ENCODE measurements at regions not wholly inside any gene's neighbourhood (a gene's known extent, or its start where the extent isn't known, plus 50 kb on each side); places are given as distances from the start of the nearest gene placed in this dataset.
"Not testable (repeated sequence)": the region's sequence is repeated elsewhere in the genome, so short reads cannot be mapped to it uniquely, and the experiment has no call there.

DNA sequence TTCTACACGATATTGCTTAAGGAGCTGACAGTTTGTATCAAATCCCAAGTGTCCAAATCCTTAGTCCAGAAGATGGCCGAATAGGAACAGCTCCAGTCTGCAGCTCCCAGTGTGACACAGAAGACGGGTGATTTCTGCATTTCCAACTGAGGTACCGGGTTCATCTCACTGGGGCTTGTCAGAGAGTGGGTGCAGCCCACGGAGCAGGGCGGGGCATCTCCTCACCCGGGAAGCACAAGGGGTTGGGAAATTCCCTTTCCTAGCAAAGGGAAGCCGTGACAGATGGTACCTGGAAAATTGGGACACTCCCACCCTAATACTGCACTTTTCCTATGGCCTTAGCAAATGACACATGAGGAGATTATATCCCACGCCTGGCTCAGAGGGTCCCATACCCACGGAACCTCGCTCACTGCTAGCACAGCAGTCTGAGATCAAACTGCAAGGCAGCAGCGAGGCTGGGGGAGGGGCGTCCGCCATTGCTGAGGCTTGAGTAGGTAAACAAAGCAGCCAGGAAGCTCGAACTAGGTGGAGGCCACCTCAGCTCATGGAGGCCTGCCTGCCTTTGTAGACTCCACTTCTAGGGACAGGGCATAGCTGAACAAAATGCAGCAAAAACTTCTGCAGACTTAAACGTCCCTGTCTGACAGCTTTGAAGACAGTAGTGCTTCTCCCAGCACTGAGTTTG is 162.3 kb upstream of the MAP2 start:
- 79% methylated on average over 16 of the region's 16 CpGs for WGBS
- intact Hi-C loops (cut with DNase I); H3K9me3 ChIP-seq (ENCODE audit: control insufficient read depth, low read length); H3K4me3 ChIP-seq (ENCODE audit: low read length); H3K4me1 ChIP-seq (ENCODE audit: control insufficient read depth, insufficient read depth, low read length); H3K27me3 ChIP-seq (ENCODE audit: control insufficient read depth, insufficient read depth); H3K27ac ChIP-seq (ENCODE audit: low read length); ATAC-seq; DNase-seq: not testable (repeated sequence)

DNA sequence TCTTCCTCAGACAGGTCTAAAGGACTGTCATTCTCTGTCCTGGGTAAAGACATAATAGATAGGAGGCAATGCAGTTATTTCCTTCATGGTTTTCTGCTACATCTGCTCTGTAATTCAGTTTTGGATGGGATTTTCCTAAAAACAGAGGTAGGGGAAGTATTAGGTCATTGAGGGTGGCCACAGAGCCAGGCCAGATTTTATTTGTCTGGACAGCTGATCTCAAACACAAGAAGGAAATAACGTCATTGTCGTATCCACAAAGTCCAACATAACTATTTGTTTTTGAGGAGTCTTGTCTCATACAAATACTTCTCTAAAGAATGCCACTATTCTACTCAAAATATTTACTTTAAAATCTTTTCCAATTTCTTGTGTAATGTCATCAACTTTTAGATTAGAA is 154.8 kb upstream of the MAP2 start:
- intact Hi-C loops (cut with DNase I) = no loop called here
- no peaks in the 10 kb centered on the region for H3K9me3 ChIP-seq (ENCODE audit: control insufficient read depth, low read length)
- H3K4me3 ChIP-seq (ENCODE audit: low read length) = no peak overlapping the region
- WGBS = 52% methylated on average over 2 of the region's 2 CpGs
- DNase-seq (no peak), ATAC-seq (peak in 1 of 2 donors; percentile 35)
- no peaks in the 10 kb centered on the region for H3K27me3 ChIP-seq (ENCODE audit: control insufficient read depth, insufficient read depth)
- no peaks in the 10 kb centered on the region for H3K4me1 ChIP-seq (ENCODE audit: control insufficient read depth, insufficient read depth, low read length)
- no peak overlapping the region for H3K27ac ChIP-seq (ENCODE audit: low read length)

DNA sequence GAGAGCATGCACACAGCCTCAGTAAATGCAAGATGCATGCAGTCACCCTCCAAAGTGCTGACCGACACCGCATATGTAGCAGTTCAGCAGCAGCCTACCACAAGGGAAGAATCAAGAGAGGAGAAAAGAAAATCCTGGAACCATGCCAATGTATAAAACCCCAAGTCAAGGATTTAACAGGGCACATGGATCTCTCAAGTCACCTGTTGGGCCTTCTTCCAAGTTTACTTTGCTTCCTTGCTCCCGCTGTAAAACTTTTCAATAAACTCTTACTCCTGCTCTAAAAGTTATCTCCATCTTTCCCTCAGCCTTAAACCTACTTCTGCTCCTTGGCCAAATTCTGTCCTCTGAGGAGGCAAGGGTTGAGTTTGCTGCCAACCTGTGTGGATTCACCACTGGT is 147.8 kb upstream of the MAP2 start:
- Histone ChIP-seq H3K4me1 (ENCODE audit: control insufficient read depth, insufficient read depth, low read length) (no peaks in the 10 kb centered on the region), H3K4me3 (ENCODE audit: low read length) (no peak overlapping the region), H3K9me3 (ENCODE audit: control insufficient read depth, low read length) (peaks cover 2% of the 10 kb centered on the region), H3K27ac (ENCODE audit: low read length) (no peak overlapping the region), H3K27me3 (ENCODE audit: control insufficient read depth, insufficient read depth) (no peaks in the 10 kb centered on the region)
- intact Hi-C loops (cut with DNase I) = no loop called here
- no peak for ATAC-seq
- 59% methylated on average over 3 of the region's 3 CpGs for WGBS
- DNase-seq = no peak

DNA sequence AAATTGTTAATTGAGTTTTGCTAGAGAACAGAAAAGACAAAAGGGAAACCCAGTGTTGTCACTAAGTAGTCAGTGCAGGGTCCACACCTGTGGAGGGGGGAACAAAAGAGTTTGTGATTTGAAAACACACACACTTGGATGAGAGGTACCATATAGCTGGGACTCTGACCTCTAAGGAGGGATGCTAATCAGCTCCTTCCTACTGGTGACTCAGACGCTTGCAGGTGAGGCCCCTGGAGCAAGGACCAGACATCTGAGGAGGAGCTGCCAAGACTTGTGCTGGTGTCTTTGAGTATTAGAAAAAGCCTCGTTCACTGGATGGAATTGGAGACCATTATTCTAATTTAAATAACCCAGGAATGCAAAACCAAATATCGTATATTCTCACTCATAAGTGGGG is 146.4 kb upstream of the MAP2 start:
- ATAC-seq = no peak
- Histone ChIP-seq H3K27me3 (ENCODE audit: control insufficient read depth, insufficient read depth) (no peaks in the 10 kb centered on the region), H3K4me1 (ENCODE audit: control insufficient read depth, insufficient read depth, low read length) (no peaks in the 10 kb centered on the region), H3K4me3 (ENCODE audit: low read length) (no peak overlapping the region), H3K27ac (ENCODE audit: low read length) (no peak overlapping the region), H3K9me3 (ENCODE audit: control insufficient read depth, low read length) (peaks cover 2% of the 10 kb centered on the region)
- 78% methylated on average over 3 of the region's 3 CpGs for WGBS
- no peak for DNase-seq
- intact Hi-C loops (cut with DNase I) = no loop called here

DNA sequence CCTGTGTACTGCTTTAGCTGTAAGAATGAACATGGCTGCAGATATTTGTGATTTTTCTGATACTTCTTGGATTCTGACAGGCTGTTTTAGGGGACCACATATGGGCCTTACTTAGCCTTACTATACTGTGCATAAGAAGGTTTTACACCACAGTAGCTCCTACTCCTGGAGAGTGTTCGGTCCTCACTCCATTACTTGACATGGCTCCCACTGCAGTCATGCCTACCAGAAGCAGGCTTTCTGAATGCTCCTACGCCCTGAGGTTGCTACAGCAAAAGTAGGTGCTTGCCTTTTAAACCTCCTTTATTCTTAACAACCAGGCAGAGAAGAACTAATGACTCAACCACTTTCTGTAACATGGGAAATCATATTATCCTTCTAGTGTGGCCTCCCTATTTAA is 125.2 kb upstream of the MAP2 start:
- Histone ChIP-seq H3K4me3 (ENCODE audit: low read length) (no peak overlapping the region), H3K9me3 (ENCODE audit: control insufficient read depth, low read length) (no peaks in the 10 kb centered on the region), H3K27ac (ENCODE audit: low read length) (no peak overlapping the region), H3K4me1 (ENCODE audit: control insufficient read depth, insufficient read depth, low read length) (no peaks in the 10 kb centered on the region), H3K27me3 (ENCODE audit: control insufficient read depth, insufficient read depth) (no peaks in the 10 kb centered on the region)
- DNase-seq (no peak), ATAC-seq (no peak)
- 88% methylated on average over 2 of the region's 2 CpGs for WGBS
- intact Hi-C loops (cut with DNase I) = no loop called here

DNA sequence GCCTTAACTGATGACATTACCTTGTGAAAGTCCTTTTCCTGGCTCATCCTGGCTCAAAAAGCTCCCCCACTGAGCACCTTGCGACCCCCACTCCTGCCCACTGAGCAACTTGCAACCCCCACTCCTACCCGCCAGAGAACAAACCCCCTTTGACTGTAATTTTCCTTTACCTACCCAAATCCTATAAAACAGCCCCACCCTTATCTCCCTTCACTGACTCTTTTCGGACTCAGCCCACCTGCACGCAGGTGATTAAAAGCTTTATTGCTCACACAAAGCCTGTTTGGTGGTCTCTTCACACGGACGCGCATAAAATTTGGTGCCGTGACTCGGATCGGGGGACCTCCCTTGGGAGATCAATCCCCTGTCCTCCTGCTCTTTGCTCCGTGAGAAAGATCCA is 124.4 kb upstream of the MAP2 start:
- ATAC-seq; intact Hi-C loops (cut with DNase I); H3K4me1 ChIP-seq (ENCODE audit: control insufficient read depth, insufficient read depth, low read length); H3K4me3 ChIP-seq (ENCODE audit: low read length); DNase-seq; H3K27ac ChIP-seq (ENCODE audit: low read length); H3K27me3 ChIP-seq (ENCODE audit: control insufficient read depth, insufficient read depth); H3K9me3 ChIP-seq (ENCODE audit: control insufficient read depth, low read length): not testable (repeated sequence)
- WGBS = 82% methylated on average over 11 of the region's 11 CpGs

DNA sequence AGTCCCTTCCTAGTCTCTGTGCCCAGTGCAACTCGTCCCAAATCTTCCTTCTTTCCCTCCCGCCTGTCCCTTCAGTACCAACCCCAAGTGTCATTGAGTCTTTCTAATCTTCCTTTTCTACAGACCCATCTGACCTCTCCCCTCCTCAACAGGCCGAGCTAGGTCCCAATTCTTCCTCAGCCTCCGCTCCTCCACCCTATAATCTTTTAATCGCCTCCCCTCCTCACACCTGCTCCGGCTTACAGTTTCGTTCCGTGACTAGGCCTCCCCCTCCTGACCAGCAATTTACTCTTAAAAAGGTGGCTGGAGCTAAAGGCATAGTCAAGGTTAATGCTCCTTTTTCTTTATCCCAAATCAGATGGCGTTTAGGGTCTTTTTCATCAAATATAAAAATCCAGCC is 123.1 kb upstream of the MAP2 start:
- H3K4me3 ChIP-seq (ENCODE audit: low read length); intact Hi-C loops (cut with DNase I): not testable (repeated sequence)

DNA sequence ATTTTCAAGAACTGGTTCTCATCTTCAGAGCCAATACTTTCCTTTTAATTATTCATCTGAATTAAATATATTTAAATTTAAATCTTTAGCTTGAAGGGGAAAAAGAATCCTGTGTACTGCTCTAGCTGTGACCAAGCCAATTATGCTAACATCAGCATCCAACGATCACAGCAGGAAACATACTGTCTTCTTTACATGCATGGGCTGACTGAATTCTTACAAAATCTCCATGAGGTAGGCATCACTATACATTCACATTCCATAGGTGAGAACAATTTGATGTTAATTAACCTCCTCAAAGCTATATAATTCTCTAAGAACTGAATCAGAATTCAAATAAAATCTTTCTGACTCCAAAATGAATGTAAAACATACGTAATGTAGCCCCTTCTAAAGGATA is 118.8 kb upstream of the MAP2 start:
- Histone ChIP-seq H3K27ac (ENCODE audit: low read length) (no peak overlapping the region), H3K4me3 (ENCODE audit: low read length) (no peak overlapping the region), H3K27me3 (ENCODE audit: control insufficient read depth, insufficient read depth) (no peaks in the 10 kb centered on the region), H3K9me3 (ENCODE audit: control insufficient read depth, low read length) (no peaks in the 10 kb centered on the region), H3K4me1 (ENCODE audit: control insufficient read depth, insufficient read depth, low read length) (no peaks in the 10 kb centered on the region)
- DNase-seq = no peak
- ATAC-seq = no peak
- intact Hi-C loops (cut with DNase I) = no loop called here
- 63% methylated on average over 2 of the region's 2 CpGs for WGBS

More for the DNA sequence above, 123.1 kb upstream of the MAP2 start:
- ATAC-seq; H3K27ac ChIP-seq (ENCODE audit: low read length); DNase-seq; H3K4me1 ChIP-seq (ENCODE audit: control insufficient read depth, insufficient read depth, low read length); H3K27me3 ChIP-seq (ENCODE audit: control insufficient read depth, insufficient read depth); H3K9me3 ChIP-seq (ENCODE audit: control insufficient read depth, low read length): not testable (repeated sequence)
- WGBS = 88% methylated on average over 9 of the region's 9 CpGs

DNA sequence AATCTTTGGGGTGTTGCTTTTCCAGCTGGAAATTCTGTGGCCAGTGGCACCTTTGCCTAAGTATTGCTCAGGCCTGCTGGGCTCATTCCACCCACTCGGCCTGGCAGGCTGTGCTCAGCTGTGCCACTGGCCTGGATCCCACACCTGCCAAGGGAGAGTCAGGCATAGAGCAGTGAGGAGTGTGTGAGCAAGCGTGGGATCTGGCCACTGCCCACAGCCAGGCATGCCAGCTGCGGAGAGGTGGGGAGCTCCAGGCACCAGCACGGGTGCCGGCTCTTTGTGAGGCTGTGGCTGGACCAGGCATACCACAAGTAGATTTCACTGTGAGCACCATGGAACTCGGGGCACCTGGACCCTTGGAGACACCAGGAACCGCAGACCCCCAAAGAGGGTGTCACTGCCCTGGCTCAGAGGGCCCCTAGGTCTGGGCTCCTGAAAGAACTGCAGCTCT is 118.1 kb upstream of the MAP2 start:
- DNase-seq (no peak), ATAC-seq (no peak)
- intact Hi-C loops (cut with DNase I) = no loop called here
- Histone ChIP-seq H3K4me3 (ENCODE audit: low read length) (no peak overlapping the region), H3K9me3 (ENCODE audit: control insufficient read depth, low read length) (no peaks in the 10 kb centered on the region), H3K4me1 (ENCODE audit: control insufficient read depth, insufficient read depth, low read length) (no peaks in the 10 kb centered on the region), H3K27me3 (ENCODE audit: control insufficient read depth, insufficient read depth) (no peaks in the 10 kb centered on the region), H3K27ac (ENCODE audit: low read length) (no peak overlapping the region)
- 80% methylated on average over 7 of the region's 7 CpGs for WGBS

DNA sequence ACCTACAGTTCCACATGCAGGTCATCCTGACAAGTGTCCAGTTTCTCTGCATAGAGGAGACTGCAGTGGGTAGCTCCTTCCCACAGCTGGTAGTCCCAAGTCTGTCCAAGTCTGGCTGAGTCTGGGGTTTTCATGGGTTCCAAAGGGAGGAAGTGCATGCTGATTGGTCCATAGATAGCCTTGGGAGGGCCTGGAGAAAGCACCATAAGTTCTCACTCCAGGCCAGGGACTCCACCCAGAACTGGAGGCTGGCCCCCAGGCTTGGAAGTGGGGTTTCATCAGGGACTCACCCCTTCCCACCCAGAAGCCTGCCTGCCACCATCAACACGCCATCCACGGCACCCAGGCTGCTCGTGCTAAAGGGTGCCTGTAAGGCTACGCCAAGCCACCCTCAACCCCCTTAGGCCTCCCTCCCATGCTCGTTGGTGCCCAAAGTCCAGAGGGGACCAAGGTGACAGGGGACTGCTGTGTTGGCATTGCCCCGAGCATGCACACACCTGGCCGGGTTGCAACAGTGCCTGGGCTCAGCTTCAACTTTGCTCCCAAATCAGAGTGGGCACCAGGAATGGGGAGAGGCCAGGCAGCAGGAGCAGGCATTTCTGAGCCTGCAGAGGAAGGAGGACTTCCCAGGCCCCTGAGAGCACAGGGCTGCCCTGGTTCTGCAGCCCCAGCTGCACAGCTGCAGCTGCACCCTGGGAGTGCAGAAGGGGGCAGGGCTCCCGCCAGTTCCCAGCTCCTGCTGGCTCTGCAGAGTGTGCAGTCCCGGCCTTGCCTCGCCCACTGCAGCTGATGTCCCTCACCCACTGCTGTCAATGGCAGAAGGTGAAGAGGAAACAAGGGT is 116.5 kb upstream of the MAP2 start:
- DNase-seq (peak in 1 of 3 donors; percentile 31), ATAC-seq (no peak)
- Histone ChIP-seq H3K9me3 (ENCODE audit: control insufficient read depth, low read length) (no peaks in the 10 kb centered on the region), H3K27me3 (ENCODE audit: control insufficient read depth, insufficient read depth) (no peaks in the 10 kb centered on the region), H3K4me1 (ENCODE audit: control insufficient read depth, insufficient read depth, low read length) (no peaks in the 10 kb centered on the region), H3K27ac (ENCODE audit: low read length) (no peak overlapping the region), H3K4me3 (ENCODE audit: low read length) (no peak overlapping the region)
- 78% methylated on average over 10 of the region's 10 CpGs for WGBS
- intact Hi-C loops (cut with DNase I) = no loop called here

DNA sequence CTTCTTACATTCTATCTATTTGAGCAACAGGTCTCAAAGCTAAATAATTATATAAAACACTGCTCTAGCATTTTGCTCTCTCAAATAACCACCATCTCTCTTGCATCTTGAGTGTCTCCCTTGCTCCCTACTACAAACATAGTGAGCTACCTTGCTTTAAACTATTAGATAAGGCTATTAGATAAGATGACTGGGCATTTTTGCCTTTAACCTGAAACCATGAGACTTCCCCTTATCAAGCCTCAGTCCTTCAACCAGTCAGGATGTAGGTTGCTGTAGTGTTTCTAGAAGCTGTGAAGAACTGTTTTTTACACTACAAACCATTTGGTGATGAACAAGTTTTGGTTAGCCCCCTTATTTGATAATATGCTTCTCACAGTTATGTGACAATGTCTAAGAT is 115.4 kb upstream of the MAP2 start:
- DNase-seq = no peak
- intact Hi-C loops (cut with DNase I) = no loop called here
- no peak overlapping the region for H3K27ac ChIP-seq (ENCODE audit: low read length)
- no peaks in the 10 kb centered on the region for H3K9me3 ChIP-seq (ENCODE audit: control insufficient read depth, low read length)
- H3K4me3 ChIP-seq (ENCODE audit: low read length) = no peak overlapping the region
- H3K4me1 ChIP-seq (ENCODE audit: control insufficient read depth, insufficient read depth, low read length) = no peaks in the 10 kb centered on the region
- no peaks in the 10 kb centered on the region for H3K27me3 ChIP-seq (ENCODE audit: control insufficient read depth, insufficient read depth)
- ATAC-seq = no peak

Measured in right cardiac atrium (tissue), 5 donors.